ENCODE measurements at regions not wholly inside any gene's neighbourhood (a gene's known extent, or its start where the extent isn't known, plus 50 kb on each side); places are given as distances from the start of the nearest gene placed in this dataset.
"Not testable (repeated sequence)": the region's sequence is repeated elsewhere in the genome, so short reads cannot be mapped to it uniquely, and the experiment has no call there.

DNA sequence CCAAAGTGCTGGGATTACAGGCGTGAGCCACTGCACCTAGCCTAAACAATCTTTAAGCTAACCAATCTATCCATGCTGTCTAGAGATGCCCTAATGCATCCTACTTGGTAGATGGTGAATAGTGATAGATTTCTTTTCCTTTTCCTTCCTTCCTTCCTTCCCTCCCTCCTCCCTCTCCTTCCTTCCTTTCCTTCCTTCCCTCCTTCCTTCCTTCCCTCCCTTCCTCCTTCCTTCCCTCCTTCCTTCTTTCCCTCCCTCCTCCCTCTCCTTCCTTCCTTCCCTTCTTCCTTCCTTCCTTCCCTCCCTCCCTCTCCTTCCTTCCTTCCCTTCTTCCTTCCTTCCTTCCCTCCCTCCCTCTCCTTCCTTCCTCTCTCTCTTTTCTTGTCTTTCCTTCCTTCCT lies 780.5 kb downstream of the CDH11 start:
- TF ChIP-seq, protein P1, sequence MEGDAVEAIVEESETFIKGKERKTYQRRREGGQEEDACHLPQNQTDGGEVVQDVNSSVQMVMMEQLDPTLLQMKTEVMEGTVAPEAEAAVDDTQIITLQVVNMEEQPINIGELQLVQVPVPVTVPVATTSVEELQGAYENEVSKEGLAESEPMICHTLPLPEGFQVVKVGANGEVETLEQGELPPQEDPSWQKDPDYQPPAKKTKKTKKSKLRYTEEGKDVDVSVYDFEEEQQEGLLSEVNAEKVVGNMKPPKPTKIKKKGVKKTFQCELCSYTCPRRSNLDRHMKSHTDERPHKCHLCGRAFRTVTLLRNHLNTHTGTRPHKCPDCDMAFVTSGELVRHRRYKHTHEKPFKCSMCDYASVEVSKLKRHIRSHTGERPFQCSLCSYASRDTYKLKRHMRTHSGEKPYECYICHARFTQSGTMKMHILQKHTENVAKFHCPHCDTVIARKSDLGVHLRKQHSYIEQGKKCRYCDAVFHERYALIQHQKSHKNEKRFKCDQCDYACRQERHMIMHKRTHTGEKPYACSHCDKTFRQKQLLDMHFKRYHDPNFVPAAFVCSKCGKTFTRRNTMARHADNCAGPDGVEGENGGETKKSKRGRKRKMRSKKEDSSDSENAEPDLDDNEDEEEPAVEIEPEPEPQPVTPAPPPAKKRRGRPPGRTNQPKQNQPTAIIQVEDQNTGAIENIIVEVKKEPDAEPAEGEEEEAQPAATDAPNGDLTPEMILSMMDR (IDR thresholded peaks at IDR 0.05), result not testable (repeated sequence)
- TF ChIP-seq POLR2A, POLR2AphosphoS5 (IDR thresholded peaks at IDR 0.05): not testable (repeated sequence)

Measured in transverse colon (tissue), 4 donors.